Activated naive CD8-positive, alpha-beta T cell treated with anti-CD3 and anti-CD28 coated beads, Interleukin-2, amount 50 U/mL, for 16 hours (primary cell): ENCODE measurements at regions not wholly inside any gene's neighbourhood (a gene's known extent, or its start where the extent isn't known, plus 50 kb on each side); places are given as distances from the start of the nearest gene placed in this dataset.

Experiments used
- DNase-seq: peaks from one replicate; pipeline ENCODE4 v3.0.0-alpha.2; 2020; ENCODE audit warnings: low read depth, low spot score

DNA sequence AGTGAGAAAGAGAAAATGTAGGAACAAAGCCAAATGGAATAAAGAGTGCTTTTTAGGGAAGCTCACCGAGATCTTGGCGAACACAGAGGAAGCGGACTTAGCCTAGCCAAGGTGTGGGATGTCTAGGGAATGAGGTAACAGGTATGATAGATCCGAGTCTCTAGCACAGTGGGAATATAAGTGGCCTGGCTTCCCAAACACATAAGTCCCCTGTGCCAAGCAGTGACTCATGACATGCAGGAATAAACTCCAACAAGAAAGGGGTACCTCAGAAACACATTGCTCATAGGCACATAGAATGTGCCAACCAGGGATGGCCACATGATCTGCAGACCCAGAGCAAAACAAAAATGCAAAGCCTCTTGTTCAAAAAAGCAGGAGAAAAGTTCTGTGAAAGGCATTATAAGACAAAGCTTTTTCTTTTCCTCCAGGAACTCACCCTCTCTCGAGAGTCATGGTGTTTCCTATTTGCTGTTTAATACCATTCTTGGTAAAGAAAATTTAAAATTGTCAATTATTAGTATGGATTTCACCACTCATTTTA is 542.5 kb downstream of the GATA3 start:
- no peak for DNase-seq

DNA sequence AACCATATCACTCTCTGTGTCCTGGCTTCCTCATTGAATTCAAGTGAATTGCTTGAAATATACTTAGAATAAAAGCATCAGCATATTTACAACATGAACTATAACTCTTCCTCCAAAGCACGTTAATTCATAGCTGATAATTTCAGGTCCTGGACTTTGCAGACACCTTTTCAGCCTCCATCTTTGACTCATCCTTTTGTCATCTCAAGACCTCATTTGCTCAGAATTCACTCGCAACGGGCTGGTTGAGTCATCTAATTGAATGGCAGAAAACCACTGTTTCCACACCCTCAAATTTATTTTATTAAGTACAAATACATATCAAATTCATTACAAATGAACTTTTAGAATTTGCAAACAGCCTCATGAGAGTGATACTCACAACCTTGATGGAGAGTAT is 545.7 kb downstream of the GATA3 start:
- DNase-seq = no peak

DNA sequence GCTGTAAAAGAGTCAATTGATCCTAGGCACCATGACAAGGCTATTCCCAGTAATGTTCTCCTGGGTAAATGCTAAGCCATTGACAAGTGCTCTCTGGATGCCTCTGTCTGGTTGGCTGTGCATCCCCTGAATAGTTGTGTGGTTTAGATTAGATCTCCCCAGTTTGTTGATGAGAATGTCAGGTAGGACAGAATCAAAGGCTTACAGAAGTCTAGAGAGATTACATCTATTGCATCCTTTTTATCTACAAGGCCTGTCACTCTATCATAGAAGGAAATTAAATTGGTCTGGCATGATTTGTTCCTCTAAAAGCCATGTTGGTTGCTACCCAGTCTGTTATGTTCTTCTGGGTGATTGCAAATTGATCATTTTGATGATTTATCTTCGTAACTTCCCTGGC is 548.3 kb downstream of the GATA3 start:
- DNase-seq = no peak

DNA sequence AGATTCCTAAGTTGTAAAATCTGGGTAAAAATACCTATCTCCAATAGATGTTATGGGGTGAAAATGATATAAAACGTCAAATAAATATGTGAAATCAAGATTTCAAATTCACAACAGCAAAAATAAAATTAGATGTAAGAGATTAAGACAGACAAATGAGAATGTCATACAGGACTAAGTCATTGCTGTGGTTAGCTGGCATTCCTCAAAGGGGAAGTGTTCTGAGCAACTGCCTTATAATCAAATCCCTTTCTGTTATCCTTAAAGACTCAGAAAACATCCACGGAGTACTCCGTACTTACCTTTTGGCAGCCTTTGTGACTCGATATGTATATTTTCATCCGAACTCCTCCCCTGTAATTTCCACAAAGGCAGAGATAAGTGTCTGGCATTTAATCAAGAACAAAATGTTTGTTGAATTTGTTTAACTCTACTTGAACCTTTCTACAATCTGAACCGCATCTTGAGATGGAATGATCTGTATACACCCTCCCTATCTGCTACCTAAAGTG is 559.6 kb downstream of the GATA3 start:
- DNase-seq = no peak

DNA sequence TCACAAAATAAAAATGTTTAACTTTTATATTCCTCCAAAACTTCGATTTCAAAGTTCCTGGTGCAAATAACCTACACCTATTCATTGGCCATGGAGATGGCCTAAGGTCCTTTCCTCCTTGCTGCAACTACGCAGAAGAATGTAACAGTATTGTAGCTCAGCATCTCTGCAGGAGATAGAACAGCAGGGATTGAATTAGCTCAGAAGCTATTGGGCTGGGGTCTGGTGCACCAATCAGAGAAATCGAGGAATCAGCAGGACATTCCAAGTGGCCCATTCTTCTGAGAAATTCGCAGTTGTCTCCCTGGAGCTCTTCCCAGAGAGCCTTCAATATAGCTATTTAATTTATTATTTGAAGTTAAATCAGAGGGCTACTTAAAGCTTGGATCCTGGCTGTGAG is 560.6 kb downstream of the GATA3 start:
- DNase-seq = no peak

DNA sequence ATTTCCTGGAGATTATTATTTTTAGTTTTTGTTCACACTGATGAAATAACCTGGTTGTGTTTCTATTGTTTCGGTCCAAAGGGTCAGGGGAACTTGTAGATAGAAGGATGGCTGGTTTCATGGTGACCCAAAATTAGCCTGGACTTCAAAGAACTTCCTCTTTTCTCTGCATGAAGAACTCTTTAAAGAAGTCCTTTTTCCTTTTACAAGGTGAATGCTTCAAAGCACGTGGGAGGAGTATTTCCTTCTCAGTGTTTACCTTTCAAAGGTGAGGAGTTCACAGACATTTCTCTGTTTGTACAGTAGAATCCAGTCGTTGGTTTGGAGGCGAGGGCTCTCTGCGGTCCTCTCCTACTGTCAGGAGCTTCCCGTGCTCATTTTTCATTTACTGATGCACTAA is 561.7 kb downstream of the GATA3 start:
- DNase-seq = no peak

DNA sequence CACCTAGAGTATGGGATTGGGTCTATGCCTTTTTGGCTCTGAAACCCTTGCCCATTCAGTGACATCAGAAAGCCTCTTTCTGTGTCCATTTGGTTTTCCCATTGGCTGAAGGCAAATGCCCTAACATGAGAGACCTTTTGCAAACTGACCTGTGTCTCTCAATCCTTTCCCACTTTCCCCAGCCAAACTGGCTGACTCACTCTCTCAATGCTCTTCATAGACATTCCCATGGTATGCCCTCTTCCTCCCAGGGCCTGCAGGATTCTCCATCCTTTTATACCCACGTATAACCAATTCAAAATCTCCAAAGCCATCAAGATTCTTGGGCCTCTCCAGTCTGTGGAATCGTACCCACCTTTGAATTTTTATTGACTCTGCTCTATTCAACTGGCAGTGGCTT is 563.3 kb downstream of the GATA3 start:
- no peak for DNase-seq

DNA sequence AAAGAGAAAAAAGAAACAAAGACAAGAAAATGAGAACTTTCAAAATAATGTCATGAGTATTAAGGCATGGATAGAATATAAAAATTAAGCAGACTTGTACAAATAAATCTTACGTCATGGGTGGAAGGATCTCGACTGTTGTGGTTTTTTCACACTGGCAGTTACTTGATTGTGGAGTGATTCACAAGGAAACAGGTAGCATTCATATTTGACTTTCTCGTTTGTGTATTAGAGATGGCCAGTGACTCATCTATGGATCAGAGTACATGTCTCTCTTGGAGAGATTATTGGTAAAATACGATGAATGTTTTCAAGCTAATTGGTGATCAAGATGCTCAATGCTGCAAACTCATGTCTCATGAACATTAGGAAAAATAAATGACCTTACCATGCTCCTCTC is 564.3 kb downstream of the GATA3 start:
- no peak for DNase-seq

DNA sequence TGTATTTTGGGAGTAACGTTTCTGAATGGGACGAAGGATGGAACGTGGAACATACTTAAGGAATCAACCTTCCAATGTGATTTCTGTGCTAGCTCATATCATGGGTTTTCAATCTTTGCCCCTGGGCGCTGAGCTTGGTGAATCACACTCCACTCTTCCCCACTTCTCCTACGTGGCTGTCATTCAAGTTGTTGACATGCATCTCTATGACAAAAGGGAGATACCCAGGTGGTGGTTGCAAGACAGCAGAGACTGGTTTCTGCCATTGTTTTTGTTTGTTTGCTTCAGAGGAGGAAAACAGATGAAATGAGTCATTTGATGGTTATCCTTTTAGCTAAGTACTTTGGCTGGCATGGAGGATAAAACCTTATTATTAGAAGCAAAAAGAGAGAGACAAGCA is 573.9 kb downstream of the GATA3 start:
- no peak for DNase-seq

DNA sequence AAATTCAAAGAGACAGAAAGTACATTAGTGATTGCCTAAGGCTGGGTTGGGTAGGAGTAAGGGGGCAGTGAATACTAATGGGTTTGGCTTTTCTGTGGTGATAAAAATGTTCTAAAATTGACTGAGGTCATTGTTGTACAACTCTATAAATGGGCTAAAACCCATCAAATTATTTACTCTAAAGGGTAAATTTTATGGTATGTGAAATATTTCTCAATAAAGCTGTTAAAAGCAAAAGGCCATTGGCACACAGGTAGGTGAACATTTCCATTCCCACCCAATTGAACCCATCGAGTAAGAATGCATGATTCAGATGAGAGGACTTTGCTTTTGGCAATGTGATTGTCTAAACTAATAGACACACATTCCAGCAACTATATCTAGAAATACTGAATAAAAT is 579.4 kb downstream of the GATA3 start:
- no peak for DNase-seq

DNA sequence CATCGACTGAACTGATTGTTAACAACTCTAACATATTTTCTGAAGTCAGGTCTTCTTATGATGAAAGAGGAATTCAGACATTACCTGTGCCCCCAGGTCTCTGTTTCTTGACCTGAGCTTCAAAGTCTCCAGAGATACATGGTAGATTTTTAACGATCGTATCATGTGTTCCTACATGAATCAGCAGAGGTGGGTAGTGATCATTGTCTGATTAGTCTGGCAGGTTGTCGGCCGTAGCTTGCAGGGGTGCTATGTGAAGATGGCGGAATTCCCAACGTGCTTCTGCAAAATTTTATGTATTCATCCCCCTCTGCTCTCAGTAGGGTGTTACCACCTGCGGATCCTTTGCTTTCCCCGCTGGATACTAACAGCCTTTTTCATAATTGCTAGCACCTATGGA is 581.9 kb downstream of the GATA3 start:
- no peak for DNase-seq

DNA sequence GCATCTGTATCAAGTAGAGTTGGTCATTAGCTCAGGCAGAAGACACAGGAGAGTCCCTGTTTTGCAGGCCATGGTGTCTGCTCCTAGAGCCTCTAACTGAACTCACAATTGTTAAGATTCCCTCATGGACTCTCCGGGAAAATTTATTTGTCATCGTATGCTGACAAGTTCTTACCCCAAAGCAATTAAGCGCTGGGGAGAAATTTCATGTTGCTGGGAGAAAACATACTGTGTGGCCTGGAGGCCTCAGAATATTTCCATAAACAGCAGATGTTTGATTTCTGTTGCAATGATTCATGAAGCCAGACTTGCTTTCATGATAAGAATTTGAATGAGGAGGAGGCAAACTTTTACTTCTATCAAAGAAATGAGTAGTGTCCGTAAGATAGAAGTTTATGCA is 583.2 kb downstream of the GATA3 start:
- no peak for DNase-seq

DNA sequence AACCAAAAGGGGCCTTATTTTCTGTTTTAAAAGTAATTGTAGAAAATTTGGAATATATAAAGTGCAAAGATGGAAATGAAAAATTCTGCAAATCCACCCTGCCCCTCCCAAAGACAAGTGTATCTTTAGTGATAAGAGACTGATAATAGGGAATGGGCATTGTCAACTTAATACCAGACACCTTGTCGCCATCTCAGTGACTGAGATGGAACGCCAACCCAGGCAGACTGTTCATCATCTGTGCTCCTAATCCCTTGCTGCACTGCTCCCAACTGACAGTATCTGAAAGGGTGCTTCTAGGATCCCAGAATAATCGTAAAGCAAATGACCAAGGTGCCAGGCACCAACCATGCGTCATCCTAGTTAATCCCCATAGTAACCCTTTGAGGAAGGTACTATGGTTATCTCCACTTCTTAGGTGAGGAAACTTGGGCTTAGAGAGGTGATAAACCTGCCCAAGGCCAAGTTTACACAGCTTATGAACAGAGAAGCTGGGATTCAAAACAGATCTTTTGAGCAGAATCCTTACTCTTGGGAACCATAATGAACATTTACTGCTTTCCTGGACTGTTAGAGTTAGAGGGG is 583.7 kb downstream of the GATA3 start:
- DNase-seq = no peak

DNA sequence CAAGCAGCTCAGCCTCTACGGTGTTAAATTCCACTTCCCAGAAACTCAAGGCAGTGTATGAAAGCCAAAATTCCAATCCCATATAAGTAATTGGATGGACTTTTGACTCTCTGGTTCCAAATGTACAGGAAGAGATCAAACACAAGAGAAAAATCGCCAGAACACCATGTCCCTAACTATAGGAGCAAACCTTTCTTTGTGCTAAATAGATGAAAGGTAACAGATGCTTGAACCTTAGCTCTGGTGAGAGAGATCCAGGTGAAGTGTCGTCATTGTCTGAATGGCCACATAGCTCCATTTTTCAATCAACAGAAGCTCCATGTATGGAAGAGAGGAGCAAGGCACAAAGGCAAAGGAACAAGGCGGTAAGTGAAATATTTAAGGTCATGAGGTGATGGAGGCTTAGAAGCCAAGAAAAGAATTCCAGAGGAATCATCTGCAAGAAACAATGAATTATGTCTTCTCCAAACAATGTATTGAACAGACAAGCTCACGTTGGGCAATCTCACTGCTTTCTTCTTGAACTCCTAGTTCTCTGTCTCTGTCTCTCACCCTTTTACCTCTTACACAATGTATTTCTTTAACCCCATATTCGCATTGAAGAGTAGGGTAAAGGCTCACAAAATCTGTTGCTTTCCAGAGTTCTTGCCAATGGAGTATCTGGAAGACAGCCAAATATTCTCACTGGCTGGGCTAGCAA is 585.1 kb downstream of the GATA3 start:
- no peak for DNase-seq

DNA sequence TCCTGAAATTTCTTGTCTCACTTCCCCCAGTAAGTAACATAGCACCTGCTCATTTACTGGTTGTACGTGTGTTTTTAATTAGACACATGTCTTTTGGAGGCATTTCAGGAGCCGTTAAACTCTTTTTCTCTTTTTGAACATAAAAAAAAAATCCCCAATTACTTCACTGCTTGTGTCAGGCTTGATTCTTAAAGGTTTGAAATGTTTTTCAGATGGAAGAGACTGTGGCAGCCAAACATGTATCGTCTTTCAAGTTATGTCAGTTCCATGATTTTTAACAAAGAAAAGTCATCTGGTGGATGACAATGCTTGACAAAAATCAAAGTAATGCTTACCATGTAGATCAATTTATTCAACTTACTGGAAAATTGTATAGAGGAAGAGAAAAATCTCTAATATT is 585.8 kb downstream of the GATA3 start:
- no peak for DNase-seq

DNA sequence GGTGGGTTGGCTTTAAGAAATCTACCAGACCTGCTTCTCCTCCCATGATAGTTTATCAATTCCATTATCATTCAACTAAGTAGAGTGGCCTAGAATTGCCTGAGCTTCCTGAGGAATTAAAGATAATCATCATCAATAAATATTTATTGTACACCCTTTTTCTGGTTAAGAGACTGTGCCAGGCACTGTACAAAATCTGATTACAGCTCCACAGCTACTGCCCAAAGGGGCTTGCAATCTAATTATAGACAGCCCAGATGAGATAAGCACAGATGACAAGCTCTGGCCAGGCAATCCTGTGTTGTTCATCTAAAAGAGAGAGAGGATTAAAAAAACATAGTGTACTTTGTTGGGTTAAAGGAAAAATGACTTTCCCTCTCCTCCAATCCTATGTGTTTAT is 586.4 kb downstream of the GATA3 start:
- no peak for DNase-seq

DNA sequence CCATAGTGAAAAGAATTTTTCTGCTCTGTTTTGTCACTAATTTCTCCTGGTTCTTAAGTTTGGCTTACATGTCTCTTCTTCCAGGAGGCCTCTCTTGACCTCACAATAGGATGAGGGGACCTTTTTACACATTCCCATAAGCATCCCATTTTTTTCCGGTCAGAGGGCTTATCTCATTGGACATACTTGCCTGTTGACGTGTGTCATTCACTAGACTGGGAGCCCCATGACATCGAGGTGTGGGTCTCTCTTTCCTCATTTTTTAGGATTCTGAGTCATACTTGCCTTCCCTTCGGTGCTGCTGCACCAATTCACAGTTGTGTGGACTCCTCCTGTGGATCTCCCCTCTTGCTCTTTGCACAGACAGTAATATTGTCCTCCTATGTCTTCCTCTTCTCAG is 601.8 kb downstream of the GATA3 start:
- DNase-seq = no peak

DNA sequence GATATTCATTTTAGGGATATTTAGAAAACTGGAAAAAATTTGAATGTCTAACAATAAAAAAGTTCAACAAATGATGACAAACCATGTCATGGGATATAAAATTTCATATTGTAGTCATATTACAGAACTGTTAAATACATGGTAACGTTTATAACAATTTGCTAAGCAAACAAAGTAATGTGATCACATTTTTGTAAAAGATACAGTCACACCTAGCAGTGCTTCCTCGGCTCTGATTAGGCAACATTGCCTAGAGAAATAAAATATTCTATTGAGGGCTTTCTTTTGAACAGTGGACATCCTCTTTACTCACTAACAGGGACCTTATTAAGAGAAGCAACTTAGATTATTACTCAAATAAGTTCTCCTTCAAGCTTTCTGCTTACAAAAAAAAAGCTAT is 605.5 kb downstream of the GATA3 start:
- DNase-seq = no peak

DNA sequence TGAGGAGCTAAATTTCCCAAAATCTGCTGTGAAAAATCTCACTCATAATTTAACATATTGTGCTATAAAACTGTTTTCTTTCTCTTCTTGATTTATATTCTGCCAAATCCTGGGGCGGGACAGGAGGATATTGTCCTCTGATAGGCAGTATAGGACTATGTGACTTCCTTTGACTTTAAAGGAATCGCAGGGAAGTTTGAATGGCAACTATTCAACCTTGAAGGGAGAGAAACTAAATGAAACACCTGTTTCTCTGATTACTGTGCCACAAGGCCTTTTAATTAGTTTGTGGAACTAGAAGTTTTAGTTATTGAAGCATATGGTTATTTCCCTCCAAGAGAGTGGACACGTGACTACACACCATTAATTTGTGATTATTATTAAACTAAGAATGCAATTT is 607.4 kb downstream of the GATA3 start:
- no peak for DNase-seq

DNA sequence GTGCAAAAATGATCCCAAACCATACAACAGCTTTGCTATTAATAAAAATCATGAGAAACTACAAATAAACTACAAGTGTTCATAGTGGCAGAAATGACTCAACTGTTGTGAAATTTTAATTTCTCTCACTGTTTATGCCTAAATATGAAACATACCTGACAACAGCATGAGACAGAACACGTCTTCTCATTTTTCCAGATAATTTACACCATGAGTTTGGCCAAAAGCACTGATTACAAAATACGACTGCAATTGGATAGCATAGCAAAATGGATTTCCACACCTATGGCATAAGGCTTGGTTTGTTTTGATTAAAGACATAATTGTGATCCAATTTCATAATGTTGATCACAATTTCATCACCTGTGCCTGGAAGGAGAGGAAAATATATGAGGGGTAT is 608.6 kb downstream of the GATA3 start:
- DNase-seq = no peak

DNA sequence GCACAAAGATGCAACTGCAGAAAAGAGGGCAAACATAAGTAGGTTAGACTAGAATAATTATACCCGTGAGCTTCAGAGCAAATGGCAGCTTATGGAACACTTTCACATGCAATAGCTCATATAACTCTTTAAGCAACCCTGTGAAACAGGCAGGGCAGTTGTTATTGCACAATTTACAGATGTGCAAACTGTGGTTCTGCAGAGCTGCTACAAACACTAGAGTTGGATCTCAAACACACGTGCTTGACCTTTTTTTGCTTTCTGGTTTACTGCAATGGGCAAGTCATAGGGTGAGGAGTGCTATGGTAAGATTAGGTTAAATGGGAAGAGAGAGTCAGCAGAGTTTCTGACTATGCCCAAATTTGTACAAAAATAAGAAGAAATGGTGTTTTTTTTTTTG is 610.8 kb downstream of the GATA3 start:
- DNase-seq = no peak

DNA sequence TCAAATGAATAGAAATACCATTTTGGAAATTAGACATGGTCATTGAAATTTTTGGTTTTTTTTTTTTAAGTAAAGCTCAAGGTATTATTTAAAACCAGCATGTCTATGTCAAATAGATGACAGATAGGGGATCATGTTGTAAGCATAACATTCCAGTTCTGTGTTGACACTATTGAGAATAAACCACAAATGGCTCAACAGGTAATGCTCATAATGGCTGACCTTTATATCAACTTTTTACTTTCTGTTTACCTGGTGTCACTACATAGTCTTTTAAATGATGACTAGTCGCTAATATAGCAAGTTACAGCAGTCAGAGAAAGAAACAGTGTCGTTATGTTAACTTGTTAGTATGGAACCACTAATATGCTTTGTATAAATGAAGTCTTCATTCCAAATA is 616.0 kb downstream of the GATA3 start:
- DNase-seq = no peak

DNA sequence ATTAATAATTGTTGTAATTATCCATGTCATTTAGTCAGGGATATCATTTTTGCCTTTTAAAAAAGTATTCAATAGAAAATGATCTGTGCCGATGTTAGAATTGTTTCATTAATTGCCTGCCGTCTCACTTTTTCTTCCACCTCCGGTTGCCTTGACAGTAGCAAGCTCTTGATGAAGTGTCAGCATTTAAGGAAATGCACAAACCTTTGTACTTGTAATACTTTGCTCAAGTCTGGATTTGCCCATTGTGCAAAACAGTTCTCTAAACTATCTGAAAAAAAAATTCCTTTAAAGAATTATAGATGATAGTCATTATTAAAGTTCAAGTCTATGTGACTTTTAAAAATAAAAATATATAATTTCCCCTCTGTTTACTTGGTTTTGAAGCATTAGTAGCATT is 619.7 kb downstream of the GATA3 start:
- no peak for DNase-seq

DNA sequence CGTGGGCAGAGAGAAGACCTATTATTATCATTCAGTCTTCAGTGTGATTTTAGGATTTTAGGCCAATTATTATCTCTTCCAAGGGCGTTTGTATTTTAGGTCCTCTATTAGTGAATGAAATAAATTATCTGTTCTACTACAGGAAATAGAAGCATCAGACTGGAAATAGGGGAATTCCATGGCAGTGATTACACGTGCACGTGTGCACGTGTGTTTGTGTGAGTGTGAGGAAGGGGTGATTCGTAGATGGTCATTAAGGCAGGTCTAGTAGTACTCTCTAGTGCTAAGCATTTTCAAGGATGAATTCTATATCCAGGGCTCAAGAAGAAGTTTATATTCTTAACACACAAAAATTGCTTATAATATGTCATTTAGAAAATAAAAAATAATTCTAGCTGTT is 623.2 kb downstream of the GATA3 start:
- no peak for DNase-seq
